Hippocampal formation (tissue), 2 donors: ENCODE measurements at regions not wholly inside any gene's neighbourhood (a gene's known extent, or its start where the extent isn't known, plus 50 kb on each side); places are given as distances from the start of the nearest gene placed in this dataset.
"Not testable (repeated sequence)": the region's sequence is repeated elsewhere in the genome, so short reads cannot be mapped to it uniquely, and the experiment has no call there.

ENCODE experiments used
- DNase-seq, 2 donors: peaks; one replicate each; lab custom pipeline; 2025; lab: John Stamatoyannopoulos, UW

DNA sequence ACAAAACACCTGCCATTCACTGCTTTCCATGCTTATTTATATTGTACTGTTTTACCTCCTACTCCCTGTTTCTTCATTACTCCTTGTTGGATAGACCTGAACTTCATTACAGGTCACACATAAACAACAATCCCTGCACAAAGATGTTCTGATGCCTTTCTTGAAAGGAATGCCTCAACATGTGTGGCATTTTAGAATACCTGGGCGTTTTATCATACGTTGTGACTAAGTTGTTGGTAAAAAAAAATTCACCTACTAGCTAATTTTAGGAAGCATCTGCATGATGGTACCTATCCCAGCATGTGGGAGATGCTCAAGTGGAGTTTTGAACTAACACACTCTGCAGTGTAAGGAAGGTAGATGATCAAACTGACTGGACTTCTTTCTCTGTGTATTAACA, 604.1 kb downstream of the TAF11L14 start:
- DNase-seq, result no peak

DNA sequence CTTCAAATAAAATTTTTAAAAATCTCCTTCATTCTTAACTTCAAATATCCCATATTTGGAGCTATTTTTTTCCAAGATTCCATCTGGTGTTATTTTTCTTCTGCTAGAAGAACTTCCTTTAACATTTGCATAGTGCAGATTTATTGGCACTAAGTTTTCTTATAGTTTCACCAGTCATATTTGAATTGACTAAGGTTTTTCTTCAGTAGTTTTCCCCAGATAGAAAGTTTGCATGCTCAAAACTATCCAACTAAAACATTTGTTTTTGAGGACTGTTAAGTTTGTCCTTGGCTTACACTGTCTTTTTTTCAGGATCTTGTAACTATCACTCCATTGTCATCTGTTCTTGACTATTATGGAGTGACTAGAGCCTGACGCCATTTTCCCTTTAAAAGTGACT, 606.7 kb downstream of the TAF11L14 start:
- DNase-seq, result no peak

DNA sequence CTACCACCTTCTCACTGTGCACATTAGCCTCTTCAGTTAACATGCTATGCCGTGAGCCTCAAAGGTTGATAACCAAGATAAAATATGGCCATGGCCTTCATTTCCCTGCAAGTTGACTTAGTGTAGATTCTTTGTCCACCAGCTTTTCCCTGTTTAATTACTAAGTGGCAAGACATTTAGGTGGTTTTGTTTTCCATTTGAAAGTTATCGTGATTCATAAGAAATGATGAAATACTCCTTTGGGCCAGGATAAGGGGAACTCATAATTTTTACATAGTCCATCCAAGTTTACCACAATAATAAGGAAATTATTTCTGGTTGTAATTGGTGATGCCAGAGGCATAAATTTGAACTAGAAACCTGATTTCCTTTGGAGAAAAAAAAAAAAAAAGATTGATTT, 609.6 kb downstream of the TAF11L14 start:
- DNase-seq, result no peak

- DNase-seq, result no peak
Observed at GRCh38 chr5:18244309-18244708, 610.0 kb downstream of the TAF11L14 start.

DNA sequence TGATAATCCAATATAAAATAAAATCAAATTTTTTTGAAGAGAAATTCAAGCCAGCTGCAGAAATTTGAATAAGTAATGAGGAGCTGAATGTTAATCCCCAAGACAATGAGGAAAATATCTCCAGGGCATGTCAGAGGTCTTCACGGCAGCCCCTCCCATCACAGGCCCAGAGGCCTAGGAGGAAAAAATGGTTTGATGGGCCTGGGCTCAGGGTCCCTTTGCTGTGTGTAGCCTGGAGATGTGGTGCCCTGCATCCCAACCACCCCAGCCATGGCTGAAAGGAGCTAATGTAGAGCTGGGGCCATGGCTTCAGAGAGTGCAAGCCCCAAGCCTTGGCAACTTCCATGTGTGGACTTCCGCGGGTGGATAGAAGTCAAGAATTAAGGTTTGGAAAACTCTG, 618.3 kb downstream of the TAF11L14 start:
- DNase-seq, result no peak

DNA sequence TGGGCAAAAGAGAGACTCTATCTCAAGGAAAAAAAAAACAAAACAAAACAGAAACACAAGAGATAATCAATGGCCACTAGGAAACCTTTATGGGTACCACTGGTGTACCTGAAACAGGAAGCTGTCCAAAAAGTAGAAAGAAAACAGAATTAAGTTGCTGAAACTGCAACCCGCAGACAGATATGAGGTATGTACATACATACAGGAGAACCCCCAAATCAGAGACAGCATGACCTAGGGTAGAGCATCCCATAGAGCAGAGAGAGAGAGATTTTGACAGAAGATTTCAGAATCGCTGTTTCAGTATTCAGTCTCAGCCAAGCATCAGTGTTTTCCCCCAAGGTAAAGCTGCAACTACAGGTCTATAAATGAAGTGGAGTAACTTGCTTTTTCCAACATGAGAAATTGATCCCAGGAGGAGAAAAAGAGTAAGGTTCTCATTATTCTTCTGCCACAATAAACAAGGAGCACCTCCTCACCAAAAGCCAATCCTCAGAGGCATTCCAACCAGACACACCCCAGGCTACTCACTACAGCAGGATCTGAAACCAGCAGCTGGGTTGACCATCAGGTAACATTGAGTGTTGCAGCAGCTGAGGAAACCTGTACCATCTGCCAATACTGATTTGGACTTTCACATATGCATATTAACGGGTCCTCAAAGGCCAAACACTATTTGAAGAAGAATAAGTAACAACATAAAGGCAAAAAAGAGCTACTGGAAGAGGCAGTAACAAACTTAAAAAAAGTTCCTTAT, 630.0 kb downstream of the TAF11L14 start:
- DNase-seq, result no peak

GRCh38 chr5:18270635-18271338, 636.5 kb downstream of the TAF11L14 start:
- DNase-seq, result no peak

DNA sequence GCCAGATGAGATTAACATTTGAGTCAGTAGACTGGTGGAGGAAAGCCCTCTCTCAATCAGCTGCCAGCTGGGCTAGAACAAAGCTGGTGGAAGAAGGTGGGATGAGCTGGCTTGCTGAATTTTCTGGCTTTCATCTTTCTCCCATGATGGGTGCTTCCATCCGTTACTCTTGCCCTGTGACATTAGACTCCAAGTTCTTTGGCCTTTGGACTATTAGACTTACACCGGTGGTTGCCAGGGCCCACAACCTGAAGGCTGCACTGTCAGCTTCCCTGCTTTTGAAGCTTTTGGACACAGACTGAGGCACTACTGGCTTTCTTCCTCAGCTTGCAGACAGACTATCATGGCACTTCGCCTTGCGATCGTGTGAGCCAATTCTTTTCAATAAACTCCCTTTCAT, 642.7 kb downstream of the TAF11L14 start:
- no peak for DNase-seq

DNA sequence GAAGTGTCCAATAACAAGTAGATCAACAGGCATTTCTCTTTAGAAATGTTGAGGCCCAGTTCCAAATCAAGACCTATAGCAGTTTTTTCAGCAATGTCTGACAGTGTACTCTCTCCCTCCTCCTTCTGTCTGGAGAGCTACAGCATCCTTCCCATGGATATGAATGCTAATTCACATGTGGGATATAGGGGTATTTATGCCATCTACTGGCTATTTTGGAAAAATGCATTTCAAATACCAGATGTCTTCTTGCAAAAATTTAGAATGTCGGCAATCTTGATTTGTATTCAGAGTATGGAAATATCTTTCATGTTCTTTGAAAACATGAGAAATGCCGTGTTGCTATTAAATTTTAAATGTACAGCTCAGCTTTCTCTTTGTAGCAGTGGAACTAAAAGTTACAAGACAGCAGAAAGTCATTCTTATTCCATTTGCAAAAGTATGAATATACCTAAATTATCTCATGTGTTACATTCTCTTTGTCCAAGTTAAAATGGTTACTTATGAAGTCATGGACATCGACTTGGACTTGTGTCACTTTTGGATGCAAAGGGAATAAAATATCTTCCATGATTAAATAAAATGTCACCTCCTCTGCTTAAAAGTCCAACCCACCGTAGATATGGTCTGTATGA, 647.8 kb downstream of the TAF11L14 start:
- DNase-seq, result peak in 1 of 2 donors; percentile 76

GRCh38 chr5:18285257-18285656, 651.0 kb downstream of the TAF11L14 start:
- DNase-seq, result no peak

- no peak for DNase-seq
Observed at GRCh38 chr5:18292146-18292545, 657.9 kb downstream of the TAF11L14 start.

DNA sequence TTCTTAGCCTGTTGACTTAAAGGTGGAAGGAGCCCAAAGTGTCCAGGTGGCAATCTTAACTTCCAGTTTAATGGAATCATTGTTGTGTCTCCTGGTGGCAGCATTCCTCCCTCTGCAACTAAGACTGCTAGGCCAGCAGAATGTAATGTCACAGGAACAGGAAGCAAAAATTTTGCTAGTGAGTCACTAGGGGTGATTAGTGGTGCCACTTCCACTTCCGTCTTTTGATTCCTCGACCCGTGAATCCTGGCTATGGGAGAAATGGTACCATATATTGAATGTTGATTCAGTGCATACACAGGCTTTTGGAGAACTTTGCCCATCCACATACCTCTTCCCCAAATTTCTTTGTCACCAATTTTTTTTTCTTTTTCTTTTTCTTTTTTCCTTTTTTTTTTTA, 661.4 kb downstream of the TAF11L14 start:
- DNase-seq, result not testable (repeated sequence)

DNA sequence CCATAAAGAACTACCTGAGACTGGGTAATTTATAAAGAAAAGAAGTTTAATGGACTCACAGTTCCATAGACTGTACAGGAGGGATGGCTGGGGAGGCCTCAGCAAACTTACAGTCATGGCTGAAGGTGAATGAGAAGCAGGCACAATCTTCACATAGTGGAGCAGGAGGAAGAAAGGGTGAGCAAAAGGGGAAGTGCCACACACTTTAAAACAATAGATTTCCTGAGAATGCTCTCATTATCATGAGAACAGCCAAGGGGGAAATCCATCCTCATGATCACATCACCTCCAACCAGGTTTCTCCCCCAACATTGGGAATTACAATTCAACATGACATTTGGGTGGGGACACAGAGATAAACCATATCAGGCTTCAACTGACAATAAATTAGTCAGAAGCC, 664.9 kb downstream of the TAF11L14 start:
- DNase-seq, result no peak

DNA sequence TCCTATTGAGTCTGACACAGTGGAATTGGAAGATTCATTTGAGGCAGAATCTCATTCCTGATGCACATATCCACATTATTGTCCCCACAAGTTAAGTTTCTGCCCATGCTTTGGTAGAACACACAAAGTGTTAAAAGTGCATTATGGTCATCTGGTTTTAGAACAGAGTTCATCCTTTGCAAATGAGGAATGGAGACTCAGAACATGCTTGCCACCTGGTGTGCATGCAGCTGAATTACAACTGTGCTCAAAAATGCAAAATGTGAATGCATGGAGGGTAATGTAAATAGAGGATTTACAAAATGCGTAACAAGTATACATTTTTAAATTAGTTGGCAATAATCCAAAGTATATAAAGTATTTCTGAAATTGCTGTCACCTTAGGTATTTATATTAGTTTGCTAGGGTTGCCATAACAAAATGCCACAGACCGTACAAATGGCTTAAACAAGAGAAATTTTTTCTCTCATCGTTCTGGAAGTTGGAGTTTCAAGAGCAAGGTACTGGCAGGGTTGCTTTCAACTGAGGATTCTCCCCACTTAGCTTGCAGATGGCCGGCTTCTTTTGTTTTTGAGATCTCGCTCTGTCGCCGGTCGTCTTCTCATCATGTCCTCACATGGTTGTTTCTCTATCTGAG, 671.1 kb downstream of the TAF11L14 start:
- peak in 1 of 2 donors; percentile 39 for DNase-seq

DNA sequence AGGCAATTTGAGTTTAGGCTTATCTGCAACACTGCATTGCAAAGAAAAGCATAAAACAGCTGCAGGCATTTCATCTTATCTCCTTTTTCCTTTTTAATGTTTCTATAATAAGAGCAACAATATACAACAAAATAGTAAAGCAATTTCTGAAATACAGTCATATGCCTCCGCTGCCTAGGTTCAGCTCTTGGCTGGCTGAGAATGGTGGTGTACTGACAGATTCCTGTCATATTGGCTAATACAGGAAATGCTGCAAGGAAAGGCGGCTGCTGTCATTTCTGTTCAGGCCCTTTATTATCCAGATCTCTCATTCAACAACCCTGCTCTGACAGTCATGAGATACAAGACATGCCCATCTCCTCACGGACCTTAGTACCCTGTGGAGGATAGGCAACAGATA, 677.0 kb downstream of the TAF11L14 start:
- DNase-seq, result no peak

GRCh38 chr5:18312016-18312415, 677.8 kb downstream of the TAF11L14 start:
- DNase-seq, result no peak

GRCh38 chr5:18314192-18314778, 680.0 kb downstream of the TAF11L14 start:
- peak in 1 of 2 donors; percentile 5 for DNase-seq

DNA sequence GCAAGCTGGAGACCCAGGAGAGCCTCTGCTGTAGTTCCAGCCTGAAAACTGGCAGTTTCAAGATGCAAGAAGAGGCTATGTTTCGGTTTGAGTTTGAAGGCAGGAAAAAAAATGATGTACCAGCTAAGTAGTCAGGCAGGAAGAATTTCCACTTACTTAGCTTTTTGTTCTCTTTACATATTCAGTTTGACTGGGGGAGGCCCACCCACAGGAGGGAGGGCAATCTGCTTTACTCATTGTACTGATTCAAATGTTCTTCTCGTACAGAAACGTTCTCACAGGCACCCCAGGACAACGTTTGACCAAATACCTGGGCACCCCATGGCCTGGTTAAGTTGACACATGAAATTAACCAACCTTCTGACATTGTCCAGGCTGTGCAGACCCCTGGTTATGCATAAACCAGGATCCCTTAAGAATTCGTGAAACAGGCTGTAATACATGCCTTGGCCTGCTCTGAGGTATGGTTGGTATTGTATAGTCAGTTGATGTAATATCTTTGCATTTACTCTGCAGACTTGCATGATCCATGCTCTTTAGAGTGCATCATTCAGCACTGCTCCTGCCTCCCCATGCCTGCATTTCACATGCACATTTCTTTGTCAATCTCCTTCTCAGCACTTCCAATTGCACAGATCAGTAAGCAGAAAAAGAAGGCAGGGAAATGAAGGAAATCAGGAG, 687.1 kb downstream of the TAF11L14 start:
- no peak for DNase-seq

DNA sequence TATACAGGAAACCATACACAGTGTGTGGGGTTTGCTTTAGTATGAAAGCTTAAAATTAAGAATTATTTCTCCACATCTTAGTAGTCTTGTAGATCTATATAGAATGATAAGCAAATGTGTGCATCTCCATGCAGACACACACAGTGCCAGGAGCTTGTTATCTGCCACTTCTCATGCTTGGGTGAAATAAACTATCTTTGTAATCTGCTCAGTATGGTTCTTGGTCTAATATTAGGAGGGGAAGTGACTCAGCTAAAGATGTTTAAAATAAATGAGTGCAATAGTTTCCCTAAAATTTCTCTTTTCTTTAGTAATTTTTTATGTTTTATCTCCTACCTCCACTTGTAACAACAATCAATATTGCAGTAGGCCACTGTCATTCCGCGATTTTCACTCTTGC, 689.6 kb downstream of the TAF11L14 start:
- no peak for DNase-seq

- no peak for DNase-seq
Observed at GRCh38 chr5:18325431-18325830, 691.2 kb downstream of the TAF11L14 start.

DNA sequence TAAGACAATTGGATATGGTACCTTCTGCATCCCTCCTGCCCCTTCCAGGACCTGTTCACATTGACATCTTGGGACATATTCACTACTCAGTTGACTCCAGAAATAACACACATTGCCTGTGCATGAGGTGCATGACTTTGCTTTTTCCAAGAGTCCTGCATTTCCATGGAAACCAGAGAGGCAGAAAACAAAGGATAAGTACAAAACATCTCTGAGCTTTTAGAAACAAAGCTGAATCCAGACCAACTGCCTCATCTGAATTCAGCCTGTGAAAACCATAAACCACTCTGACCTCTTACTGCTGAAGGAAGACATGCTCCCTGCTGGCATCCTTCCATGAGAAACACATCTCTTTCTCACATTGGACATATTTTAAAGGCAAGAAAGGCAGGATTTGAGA, 695.1 kb downstream of the TAF11L14 start:
- DNase-seq, result peak in 1 of 2 donors; percentile 18

DNA sequence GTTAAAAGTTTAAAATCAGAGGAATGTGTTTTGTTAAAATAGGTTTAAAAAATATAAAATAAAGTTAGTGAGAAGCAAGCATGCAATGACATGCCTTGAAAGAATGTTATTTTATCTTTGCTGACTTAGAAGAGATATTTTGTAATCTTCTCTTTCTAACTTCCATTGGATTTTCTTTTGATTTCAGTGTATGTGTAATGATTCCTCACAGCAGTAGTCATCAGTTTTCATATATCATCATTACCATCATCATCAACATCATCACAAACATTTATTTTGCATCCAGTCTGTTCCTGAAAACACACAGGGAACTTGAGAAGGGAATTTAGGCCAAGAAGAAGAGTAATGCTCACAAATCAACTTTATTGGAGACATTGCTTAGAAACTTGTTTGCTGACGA, 699.6 kb downstream of the TAF11L14 start:
- no peak for DNase-seq
